ENCODE measurements at regions not wholly inside any gene's neighbourhood (a gene's known extent, or its start where the extent isn't known, plus 50 kb on each side); places are given as distances from the start of the nearest gene placed in this dataset.

DNA sequence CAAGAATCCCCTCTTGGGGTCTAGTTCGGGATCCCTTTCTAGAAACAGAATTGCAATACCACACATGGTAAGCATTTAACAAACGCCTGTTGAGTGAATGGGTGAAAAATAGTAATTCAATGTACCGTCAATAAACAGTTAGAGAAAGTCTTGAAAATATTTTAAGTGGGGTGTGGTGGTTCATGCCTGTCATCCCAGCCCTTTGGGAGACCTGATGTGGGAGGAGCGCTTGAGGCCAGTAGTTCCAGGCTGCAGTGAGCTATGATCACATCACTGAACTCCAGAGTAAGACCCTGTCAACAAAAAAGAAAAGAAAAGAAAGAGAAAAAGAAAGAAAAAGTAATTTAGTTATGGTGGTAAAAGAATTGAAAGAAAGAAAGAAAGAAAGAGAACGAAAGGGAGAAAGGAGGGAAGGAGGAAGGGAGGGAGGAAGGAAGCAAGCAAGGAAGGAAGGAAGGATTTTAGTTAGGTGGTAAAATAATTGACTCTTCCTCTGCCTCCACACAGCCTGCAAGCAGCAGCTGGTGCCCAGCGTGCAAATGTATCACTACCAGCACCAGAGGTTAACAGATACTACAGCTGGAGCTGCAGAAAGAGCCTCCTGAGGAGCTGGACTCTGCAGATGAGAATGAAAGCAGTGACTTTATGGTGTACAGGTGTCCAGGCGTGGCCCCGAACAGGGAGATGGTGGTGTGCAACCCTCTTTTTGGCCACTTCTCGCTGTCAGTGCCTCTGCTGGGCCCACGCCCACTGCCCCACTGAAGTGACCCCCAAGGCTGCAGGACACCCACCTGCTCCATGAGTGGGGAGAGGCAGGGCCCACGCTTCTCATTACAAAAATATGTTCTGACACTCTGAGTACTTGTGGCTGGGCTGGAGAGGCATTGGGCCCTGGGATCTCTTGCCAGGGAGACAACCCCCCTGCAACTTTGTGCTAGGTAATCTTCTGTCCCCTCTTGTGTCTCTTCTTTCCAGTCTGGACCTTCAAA is 135.4 kb downstream of the BAMBI start:
- TF ChIP-seq, protein P1, sequence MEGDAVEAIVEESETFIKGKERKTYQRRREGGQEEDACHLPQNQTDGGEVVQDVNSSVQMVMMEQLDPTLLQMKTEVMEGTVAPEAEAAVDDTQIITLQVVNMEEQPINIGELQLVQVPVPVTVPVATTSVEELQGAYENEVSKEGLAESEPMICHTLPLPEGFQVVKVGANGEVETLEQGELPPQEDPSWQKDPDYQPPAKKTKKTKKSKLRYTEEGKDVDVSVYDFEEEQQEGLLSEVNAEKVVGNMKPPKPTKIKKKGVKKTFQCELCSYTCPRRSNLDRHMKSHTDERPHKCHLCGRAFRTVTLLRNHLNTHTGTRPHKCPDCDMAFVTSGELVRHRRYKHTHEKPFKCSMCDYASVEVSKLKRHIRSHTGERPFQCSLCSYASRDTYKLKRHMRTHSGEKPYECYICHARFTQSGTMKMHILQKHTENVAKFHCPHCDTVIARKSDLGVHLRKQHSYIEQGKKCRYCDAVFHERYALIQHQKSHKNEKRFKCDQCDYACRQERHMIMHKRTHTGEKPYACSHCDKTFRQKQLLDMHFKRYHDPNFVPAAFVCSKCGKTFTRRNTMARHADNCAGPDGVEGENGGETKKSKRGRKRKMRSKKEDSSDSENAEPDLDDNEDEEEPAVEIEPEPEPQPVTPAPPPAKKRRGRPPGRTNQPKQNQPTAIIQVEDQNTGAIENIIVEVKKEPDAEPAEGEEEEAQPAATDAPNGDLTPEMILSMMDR (IDR thresholded peaks at IDR 0.05) = no peak
- TF ChIP-seq POLR2A (IDR thresholded peaks at IDR 0.05) = no peak
